T-helper 2 cell treated with Interferon-gamma antibody and Interleukin-4, amounts not matched to agents 5 μg/mL and 100 μg/mL, for 36 hours (primary cell): ENCODE measurements at regions not wholly inside any gene's neighbourhood (a gene's known extent, or its start where the extent isn't known, plus 50 kb on each side); places are given as distances from the start of the nearest gene placed in this dataset.
"Not testable (repeated sequence)": the region's sequence is repeated elsewhere in the genome, so short reads cannot be mapped to it uniquely, and the experiment has no call there.

Experiments
- DNase-seq: peaks from one replicate; pipeline ENCODE4 v3.0.0; 2021; ENCODE audit warnings: low spot score
- H3K27ac Mint-ChIP-seq: one replicate; pipeline ENCODE4 v1.8.0; 2021; ENCODE audit warnings: mild to moderate bottlenecking, mixed read lengths
- H3K27me3 Mint-ChIP-seq: one replicate; pipeline ENCODE4 v1.8.0; 2021; ENCODE audit warnings: low read depth, mixed read lengths
- H3K36me3 Mint-ChIP-seq: one replicate; pipeline ENCODE4 v1.8.0; 2021; ENCODE audit warnings: low read depth, mixed read lengths
- H3K4me1 Mint-ChIP-seq: one replicate; pipeline ENCODE4 v1.8.0; 2021; ENCODE audit warnings: low read depth, mixed read lengths
- H3K4me3 Mint-ChIP-seq: one replicate; pipeline ENCODE4 v1.8.0; 2022; ENCODE audit warnings: mild to moderate bottlenecking, moderate library complexity, mixed read lengths
- H3K9me3 Mint-ChIP-seq: one replicate; pipeline ENCODE4 v1.8.0; 2021; ENCODE audit warnings: mixed read lengths

DNA sequence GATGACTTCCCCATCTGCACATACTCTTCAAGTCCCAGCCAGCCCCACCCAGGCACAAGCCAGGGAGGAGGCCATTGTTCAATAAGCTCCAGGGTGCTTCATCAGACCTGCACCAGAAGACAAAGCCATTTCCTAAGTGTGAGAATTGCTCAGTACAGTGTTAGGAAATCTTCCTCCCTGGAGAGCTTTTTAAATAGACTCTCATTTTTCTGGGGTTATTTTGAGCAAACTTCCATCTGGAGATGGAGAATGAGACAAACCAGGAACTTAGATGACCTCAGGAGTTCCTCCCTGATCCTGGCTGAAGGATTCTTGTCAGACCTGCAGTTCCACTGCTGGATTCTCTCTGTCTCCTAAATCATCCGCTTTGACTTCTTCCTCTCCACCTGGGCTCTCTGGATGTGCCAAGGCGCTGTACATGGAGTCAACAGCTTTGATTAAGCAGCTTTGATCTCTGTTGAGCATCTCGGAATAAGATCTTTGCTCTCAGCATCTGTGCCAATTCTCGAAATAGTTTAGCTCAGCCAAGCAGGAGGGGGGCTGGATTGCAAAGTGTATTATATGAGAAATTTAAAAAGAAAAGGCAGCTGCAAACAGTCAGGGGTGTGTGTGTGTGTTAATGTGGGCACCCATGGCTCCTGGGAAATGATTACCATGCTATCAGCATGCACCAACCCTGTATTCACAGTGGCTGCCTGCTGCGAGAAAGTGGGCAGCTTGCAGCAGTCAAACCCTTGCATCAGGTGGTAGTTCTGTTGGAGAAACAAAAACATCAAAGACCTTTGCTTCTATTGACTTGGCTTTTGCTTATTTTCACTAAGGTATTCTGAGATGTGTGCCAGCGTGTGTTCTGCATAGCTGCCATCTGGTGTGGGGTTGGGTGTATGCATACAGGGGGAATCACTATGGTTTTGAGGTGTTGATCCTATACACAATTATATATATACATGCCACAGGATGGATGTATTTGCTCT, 70.2 kb upstream of the NAV2 start:
- H3K9me3 Mint-ChIP-seq, result no peaks in the 10 kb centered on the region
- no peaks in the 10 kb centered on the region for H3K36me3 Mint-ChIP-seq
- no peak overlapping the region for H3K27ac Mint-ChIP-seq
- no peaks in the 10 kb centered on the region for H3K4me1 Mint-ChIP-seq
- no peak overlapping the region for H3K4me3 Mint-ChIP-seq
- no peak for DNase-seq
- H3K27me3 Mint-ChIP-seq, result no peaks in the 10 kb centered on the region

DNA sequence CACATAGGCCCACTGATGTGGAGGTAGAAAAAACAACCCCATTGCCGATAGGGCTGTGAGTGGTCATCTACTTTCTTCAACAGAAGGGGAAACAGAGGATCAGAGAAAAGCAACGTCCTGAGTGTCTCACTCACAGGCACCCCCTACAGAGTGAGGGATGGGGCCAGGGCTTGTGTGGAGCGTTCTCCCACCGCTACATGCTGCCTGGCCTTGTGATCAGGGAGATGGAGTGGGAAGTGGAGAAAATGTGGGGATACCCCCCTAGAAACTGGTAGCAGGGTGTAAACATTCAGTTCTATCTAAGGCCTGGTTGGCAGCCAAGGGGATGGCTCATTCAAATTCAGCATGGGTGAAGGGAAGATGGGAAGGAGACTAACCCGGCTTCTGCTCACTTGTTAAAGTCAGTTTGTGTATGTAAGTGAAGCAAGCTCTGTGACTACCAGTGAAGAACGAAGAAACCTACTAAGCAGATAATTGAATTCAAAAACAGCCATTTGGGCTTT, 73.0 kb upstream of the NAV2 start:
- DNase-seq, result no peak
- no peaks in the 10 kb centered on the region for H3K36me3 Mint-ChIP-seq
- H3K9me3 Mint-ChIP-seq, result peaks cover 4% of the 10 kb centered on the region
- no peaks in the 10 kb centered on the region for H3K4me1 Mint-ChIP-seq
- H3K27ac Mint-ChIP-seq, result no peak overlapping the region
- no peaks in the 10 kb centered on the region for H3K27me3 Mint-ChIP-seq
- no peak overlapping the region for H3K4me3 Mint-ChIP-seq

DNA sequence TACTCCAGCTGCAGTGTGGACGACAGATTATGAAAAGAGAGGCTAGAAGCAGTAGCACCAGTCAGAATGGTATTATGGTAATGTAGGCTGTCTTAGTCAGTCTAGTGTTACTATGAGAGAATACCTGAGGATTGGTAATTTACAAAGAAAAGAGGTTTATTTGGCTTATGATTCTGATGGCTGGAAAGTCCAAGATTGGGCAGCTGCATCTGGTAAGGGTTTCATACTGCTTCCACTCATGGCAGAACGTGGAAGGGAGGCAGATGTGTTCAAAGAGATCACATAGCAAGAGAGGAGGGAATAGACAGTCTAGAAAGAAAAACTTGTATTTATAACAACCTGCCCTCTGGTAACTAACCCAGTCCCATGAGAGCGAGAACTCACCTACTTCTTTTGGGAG, 77.3 kb upstream of the NAV2 start:
- peaks cover 4% of the 10 kb centered on the region for H3K9me3 Mint-ChIP-seq
- H3K27me3 Mint-ChIP-seq, result no peaks in the 10 kb centered on the region
- no peak overlapping the region for H3K4me3 Mint-ChIP-seq
- H3K4me1 Mint-ChIP-seq, result no peaks in the 10 kb centered on the region
- no peaks in the 10 kb centered on the region for H3K36me3 Mint-ChIP-seq
- H3K27ac Mint-ChIP-seq, result no peak overlapping the region
- no peak for DNase-seq

DNA sequence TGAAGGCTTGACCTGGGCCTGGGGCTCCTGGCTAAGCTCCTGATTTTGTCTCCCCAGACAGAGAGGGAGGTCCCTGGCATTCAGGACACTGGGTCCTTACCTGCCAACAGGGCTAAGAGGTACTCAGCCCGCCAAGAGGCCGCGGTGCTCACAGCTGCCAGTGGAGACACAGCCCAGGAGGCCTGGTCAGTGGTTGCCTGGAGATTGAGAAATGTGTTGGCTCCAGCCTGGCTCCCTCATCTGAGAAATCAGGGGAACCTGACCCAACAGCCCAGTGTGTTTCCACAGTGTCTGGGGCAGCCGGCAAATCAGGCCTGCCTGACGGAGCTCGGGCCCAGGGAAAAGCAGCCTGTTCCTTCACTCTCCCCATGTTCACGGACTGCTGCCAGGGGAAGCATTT, 79.4 kb upstream of the NAV2 start:
- no peak overlapping the region for H3K4me3 Mint-ChIP-seq
- no peaks in the 10 kb centered on the region for H3K36me3 Mint-ChIP-seq
- H3K27me3 Mint-ChIP-seq, result no peaks in the 10 kb centered on the region
- H3K9me3 Mint-ChIP-seq, result peaks cover 4% of the 10 kb centered on the region
- H3K27ac Mint-ChIP-seq, result no peak overlapping the region
- no peak for DNase-seq
- no peaks in the 10 kb centered on the region for H3K4me1 Mint-ChIP-seq

DNA sequence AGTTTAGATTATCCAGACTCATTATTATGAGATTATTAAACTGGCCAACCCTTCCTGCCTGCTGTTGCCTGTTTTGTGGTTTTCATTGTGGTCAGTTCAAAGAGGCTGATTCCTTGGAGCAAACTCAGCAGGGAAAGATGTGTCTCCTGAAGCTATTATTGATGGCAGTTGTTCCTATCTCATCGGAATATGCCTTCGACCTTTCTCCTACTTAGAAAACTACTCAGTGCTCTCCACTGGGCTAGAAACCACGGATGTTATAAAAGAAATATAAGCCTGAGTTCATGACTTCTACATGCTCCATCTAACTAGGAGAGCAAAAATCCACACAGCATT, 80.2 kb upstream of the NAV2 start:
- no peak overlapping the region for H3K4me3 Mint-ChIP-seq
- no peak for DNase-seq
- H3K36me3 Mint-ChIP-seq, result no peaks in the 10 kb centered on the region
- H3K9me3 Mint-ChIP-seq, result peaks cover 4% of the 10 kb centered on the region
- H3K4me1 Mint-ChIP-seq, result no peaks in the 10 kb centered on the region
- no peak overlapping the region for H3K27ac Mint-ChIP-seq
- H3K27me3 Mint-ChIP-seq, result no peaks in the 10 kb centered on the region

DNA sequence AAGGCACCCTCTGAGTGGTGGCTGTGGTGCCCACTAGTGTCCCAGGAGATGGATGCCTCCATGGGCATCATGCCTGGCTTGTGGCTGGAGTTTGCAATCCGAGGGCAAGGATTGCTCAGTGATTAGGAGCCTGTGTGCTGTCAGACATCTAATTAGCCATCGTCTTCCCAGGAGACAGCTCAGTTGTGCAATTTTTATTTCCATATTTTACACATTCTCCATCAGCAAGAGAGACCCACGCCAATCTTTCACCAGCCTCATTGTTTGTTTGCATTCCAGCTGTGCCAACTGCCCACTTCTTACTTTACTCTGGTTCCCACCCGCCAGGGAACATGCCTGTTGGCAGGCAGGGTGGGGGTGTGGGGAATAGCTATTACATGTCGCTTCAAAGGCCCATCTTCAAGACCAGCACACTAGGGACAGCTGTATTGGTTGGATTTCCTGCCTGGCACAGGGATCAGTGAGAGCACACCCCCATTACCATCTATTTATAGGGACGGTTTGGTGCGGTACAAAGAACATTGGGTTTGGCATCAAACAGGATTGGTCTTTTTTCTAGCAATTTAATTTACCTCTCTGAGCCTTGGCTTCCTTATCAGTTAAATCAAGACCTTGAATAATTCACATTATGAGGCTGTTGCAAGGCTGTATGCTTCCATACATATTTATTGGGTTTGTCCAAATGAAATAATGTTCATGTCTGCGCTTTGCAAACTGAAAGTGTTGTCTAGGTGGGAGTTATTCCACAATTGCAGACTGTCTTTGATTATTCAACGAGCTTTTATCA, 80.7 kb upstream of the NAV2 start:
- no peaks in the 10 kb centered on the region for H3K27me3 Mint-ChIP-seq

DNA sequence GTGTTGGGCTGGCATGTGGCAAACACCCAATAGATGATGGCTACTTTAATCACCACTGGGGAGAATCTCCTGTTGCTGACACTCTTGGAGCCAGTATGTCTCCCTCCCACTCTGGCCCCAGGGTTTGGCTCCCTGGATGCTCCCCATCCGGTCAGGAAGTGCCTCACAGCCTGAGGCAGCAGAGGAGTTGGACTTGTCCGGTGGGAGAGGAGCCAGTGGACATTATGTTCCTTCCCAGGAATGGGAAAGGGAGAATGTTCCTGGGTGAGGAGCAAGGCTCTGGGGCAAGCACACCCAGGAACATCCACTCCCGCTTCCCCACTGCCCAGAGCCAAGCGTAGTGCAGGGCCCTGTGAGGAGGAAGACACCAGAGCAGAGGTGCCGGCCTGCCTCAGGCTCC, 84.6 kb upstream of the NAV2 start:
- Mint-ChIP-seq H3K4me3 (no peak overlapping the region), H3K9me3 (no peaks in the 10 kb centered on the region), H3K27ac (no peak overlapping the region), H3K4me1 (no peaks in the 10 kb centered on the region), H3K27me3 (no peaks in the 10 kb centered on the region), H3K36me3 (no peaks in the 10 kb centered on the region)
- DNase-seq, result no peak

More for the DNA sequence above, 80.7 kb upstream of the NAV2 start:
- Mint-ChIP-seq H3K4me1 (no peaks in the 10 kb centered on the region), H3K27ac (no peak overlapping the region), H3K36me3 (no peaks in the 10 kb centered on the region), H3K4me3 (no peak overlapping the region), H3K9me3 (peaks cover 4% of the 10 kb centered on the region)
- DNase-seq, result no peak

DNA sequence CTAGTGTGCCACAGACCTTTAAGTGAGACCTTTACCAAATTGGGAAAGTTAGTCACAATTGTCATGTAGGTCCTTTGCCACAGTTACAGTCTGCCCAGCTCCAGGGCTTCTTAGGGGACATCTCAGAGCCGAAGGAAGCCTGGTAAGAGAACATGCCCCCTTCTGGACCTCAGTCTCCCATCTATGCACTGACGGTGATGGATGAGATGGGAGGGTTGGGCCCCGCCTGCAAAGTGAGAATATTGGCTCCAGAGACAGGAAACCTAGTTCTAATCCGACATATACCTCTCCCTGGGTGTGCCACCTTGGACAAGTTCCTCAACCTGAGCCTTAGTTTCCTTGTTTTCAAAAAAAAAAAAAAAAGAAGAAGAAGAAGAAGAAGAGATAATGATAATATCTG, 85.1 kb upstream of the NAV2 start:
- no peak for DNase-seq
- H3K9me3 Mint-ChIP-seq, result no peaks in the 10 kb centered on the region
- H3K36me3 Mint-ChIP-seq, result no peaks in the 10 kb centered on the region
- no peak overlapping the region for H3K4me3 Mint-ChIP-seq
- no peak overlapping the region for H3K27ac Mint-ChIP-seq
- no peaks in the 10 kb centered on the region for H3K27me3 Mint-ChIP-seq
- no peaks in the 10 kb centered on the region for H3K4me1 Mint-ChIP-seq

DNA sequence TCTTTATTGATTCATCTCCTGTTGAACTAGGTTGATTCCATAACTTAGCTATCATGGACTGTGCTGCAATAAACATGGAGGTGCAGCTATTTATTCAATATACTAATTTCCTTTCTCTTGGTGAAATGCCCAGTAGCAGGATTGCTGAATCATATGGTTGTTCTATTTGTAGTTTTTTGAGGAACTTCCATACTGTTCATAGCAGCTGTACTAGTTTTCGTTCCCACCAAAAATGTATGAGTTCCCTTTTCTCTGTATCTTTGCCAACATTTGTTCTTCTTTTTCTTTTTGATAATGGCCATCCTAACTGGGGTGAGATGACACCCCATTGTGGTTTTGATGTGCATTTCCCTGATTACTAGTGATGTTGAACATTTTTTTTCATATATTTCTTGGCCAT, 87.2 kb upstream of the NAV2 start:
- no peaks in the 10 kb centered on the region for H3K36me3 Mint-ChIP-seq
- no peak overlapping the region for H3K4me3 Mint-ChIP-seq
- no peaks in the 10 kb centered on the region for H3K4me1 Mint-ChIP-seq
- no peaks in the 10 kb centered on the region for H3K27me3 Mint-ChIP-seq
- no peak for DNase-seq
- no peaks in the 10 kb centered on the region for H3K9me3 Mint-ChIP-seq
- no peak overlapping the region for H3K27ac Mint-ChIP-seq

DNA sequence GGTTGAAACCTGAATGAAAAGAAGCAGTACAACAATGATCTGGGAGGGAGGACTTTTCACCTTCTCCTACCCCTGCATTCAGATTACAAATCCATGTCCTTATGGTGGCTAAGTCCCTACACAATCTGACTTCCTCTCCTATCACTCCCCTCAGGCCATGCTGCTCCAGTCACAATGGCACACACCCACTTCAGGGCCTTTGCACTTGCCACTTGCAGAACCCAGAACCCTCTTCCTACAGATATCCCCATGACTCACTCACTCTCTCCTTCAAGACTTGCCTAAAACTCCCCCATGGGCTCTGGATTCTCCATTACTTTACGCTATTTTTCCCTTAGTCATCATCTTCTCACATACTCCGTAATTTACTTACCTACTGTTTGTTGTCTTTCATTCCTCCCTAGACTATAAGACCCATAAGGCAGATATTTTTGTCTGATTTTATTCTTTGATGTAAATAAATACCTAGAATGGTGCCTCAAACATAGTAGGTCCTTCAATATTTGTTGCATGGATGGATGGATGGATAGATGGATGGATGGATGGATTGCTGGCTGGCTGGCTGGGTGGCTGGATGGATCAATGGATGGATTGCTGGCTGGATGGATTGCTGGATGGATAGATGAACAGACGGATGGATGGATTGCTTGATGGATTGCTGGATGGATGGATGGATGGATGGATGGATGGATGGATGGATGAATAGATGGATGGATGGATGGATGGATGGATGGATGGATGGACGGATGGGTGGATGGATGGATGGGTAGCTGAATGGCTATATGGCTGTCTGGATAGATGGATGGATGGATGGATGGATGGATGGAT, 94.7 kb upstream of the NAV2 start:
- no peaks in the 10 kb centered on the region for H3K36me3 Mint-ChIP-seq
- DNase-seq, result no peak

DNA sequence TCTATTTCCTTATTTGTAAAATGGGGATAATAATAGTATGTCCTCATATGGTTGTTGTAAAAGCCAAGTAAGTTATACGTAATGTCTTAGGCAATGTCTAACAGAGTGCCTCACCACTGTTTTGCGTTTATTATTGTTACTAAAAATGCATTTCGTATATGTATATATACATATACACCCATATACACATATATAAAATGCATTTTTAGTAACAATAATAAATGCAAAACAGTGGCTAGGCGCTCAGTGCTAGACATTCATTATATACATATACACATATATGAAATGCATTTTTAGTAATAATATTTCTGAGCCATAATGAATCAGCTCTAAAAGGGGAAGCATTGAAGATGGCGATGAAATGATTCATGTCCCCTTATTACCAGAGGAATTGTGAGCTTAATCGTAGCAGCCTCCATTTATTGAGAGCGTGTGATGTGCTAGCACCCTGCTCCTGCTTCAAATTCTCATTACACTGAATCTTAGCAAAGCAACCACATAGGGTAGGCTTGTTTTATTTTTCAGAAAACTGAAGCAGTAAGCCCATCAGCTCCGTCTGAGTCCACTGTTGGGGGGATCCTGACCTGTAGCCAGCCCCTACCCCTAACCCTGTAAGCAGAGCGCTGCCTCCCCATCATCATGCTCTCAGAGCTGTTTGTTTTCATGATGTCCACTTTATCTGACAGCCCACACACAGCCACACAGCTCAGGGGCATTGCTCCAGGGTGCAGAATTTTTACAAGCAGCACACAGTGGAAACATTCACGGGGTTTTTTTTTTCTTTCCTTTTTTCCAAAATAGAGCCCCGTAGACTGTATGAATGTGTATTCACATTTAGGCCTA, 97.1 kb upstream of the NAV2 start:
- no peak for DNase-seq
- H3K27me3 Mint-ChIP-seq, result no peaks in the 10 kb centered on the region
- peaks cover 11% of the 10 kb centered on the region for H3K9me3 Mint-ChIP-seq
- no peaks in the 10 kb centered on the region for H3K4me1 Mint-ChIP-seq
- no peaks in the 10 kb centered on the region for H3K36me3 Mint-ChIP-seq
- H3K4me3 Mint-ChIP-seq, result no peak overlapping the region
- no peak overlapping the region for H3K27ac Mint-ChIP-seq

More for the DNA sequence above, 94.7 kb upstream of the NAV2 start:
- H3K27ac Mint-ChIP-seq, result no peak overlapping the region
- H3K4me3 Mint-ChIP-seq, result no peak overlapping the region
- H3K27me3 Mint-ChIP-seq, result no peaks in the 10 kb centered on the region
- H3K9me3 Mint-ChIP-seq, result peaks cover under 1% of the 10 kb centered on the region
- no peaks in the 10 kb centered on the region for H3K4me1 Mint-ChIP-seq

DNA sequence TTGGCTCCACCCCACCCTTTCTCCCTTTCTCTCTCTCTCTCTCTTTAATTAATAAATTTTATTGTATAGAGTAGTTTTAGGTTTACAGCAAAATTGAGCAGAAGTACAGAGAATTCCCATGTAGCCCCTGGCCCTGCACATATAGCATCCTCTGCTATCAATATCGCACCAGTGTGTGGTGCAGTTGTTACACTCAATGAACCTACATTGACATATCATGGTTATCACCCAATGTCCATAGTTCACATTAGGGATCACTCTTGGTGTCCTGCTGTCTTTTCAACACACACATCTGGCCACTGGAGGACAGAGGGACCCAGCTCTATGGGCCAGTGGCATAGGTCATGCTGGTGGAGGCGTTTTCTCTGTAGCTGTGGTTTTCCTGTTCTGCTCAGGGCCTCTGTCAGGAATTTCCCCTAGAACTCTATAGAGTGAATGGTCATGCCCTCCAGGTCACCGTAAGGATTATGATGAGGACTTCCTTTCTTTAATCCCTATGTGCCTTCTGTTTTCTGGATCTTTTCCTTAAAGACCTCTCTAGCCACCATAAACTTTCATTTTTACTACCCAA, 98.2 kb upstream of the NAV2 start:
- DNase-seq, result no peak
- Mint-ChIP-seq H3K9me3 (peaks cover 14% of the 10 kb centered on the region), H3K27ac (no peak overlapping the region), H3K27me3 (no peaks in the 10 kb centered on the region), H3K36me3 (no peaks in the 10 kb centered on the region), H3K4me1 (no peaks in the 10 kb centered on the region), H3K4me3 (no peak overlapping the region)

DNA sequence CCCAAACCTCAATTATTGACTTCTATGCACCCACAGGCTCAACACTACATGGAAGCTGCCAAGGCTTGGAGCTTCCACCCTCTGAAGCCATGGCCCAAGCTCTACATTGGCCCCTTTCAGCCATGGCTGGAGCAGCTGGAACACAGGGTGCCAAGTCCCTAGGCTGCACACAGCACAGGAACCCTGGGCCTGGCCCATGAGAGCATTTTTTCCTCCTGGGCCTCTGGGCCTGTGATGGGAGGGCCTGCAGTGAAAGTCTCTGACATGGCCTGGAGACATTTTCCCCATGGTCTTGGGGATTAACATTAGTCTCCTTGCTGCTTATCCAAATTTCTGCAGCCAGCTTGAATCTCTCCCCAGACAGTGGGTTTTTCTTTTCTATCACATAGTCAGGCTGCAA, 100.6 kb upstream of the NAV2 start:
- not testable (repeated sequence) for DNase-seq, H3K36me3 Mint-ChIP-seq, H3K27ac Mint-ChIP-seq, H3K27me3 Mint-ChIP-seq, H3K4me1 Mint-ChIP-seq, H3K4me3 Mint-ChIP-seq
- peaks cover 14% of the 10 kb centered on the region for H3K9me3 Mint-ChIP-seq
